ENCODE measurements at regions not wholly inside any gene's neighbourhood (a gene's known extent, or its start where the extent isn't known, plus 50 kb on each side); places are given as distances from the start of the nearest gene placed in this dataset.

- TF ChIP-seq CTCF (conservative IDR thresholded peaks at IDR 0.05 in 1 of 2, IDR thresholded peaks at IDR 0.05 in 1 of 2; ENCODE audit: extremely low read depth in 1 of 2, insufficient read depth in 1 of 2, low read depth in 1 of 2, low read length in 2 of 2): no peak
- TF ChIP-seq EZH2 (IDR thresholded peaks at IDR 0.05; ENCODE audit: borderline replicate concordance, low read length): no peak
Measured at GRCh38 chr16:54362591-54363206, 76.1 kb upstream of the IRX3 start.
